Activated T-helper 9 cell treated with anti-CD3 and anti-CD28 coated beads, Interleukin-2, amount 50 U/mL, for 16 hours (primary cell): ENCODE measurements at regions not wholly inside any gene's neighbourhood (a gene's known extent, or its start where the extent isn't known, plus 50 kb on each side); places are given as distances from the start of the nearest gene placed in this dataset.

ENCODE experiments used
- DNase-seq: peaks from one replicate; pipeline ENCODE4 v3.0.0-alpha.2; 2020; ENCODE audit warnings: low read depth

GRCh38 chr10:124264271-124264670 is 154.5 kb downstream of the OAT start:
- no peak for DNase-seq

- no peak for DNase-seq
Measured at GRCh38 chr10:124263726-124264125, 155.0 kb downstream of the OAT start.

GRCh38 chr10:124262971-124263370 is 155.8 kb downstream of the OAT start:
- no peak for DNase-seq

GRCh38 chr10:124262234-124262865 is 156.4 kb downstream of the OAT start:
- DNase-seq, result no peak

- DNase-seq, result no peak
Measured at GRCh38 chr10:124259139-124259825, 159.4 kb downstream of the OAT start.

- DNase-seq, result no peak
Measured at GRCh38 chr10:124257781-124258180, 160.9 kb downstream of the OAT start.

GRCh38 chr10:124256151-124256550 is 162.6 kb downstream of the OAT start:
- no peak for DNase-seq

GRCh38 chr10:124255556-124255955 is 162.2 kb upstream of the CHST15 start:
- DNase-seq, result no peak

- no peak for DNase-seq
Measured at GRCh38 chr10:124254490-124254889, 161.1 kb upstream of the CHST15 start.

GRCh38 chr10:124253006-124253405 is 159.6 kb upstream of the CHST15 start:
- no peak for DNase-seq

GRCh38 chr10:124252097-124252715 is 158.8 kb upstream of the CHST15 start:
- DNase-seq, result no peak

GRCh38 chr10:124251317-124252065 is 158.1 kb upstream of the CHST15 start:
- no peak for DNase-seq

GRCh38 chr10:124250506-124250905 is 157.1 kb upstream of the CHST15 start:
- DNase-seq, result no peak

GRCh38 chr10:124249812-124250432 is 156.5 kb upstream of the CHST15 start:
- no peak for DNase-seq

- no peak for DNase-seq
Measured at GRCh38 chr10:124249196-124249595, 155.8 kb upstream of the CHST15 start.

- DNase-seq, result no peak
Measured at GRCh38 chr10:124248056-124249045, 155.0 kb upstream of the CHST15 start.

GRCh38 chr10:124245806-124246440 is 152.5 kb upstream of the CHST15 start:
- no peak for DNase-seq

GRCh38 chr10:124245191-124245590 is 151.8 kb upstream of the CHST15 start:
- DNase-seq, result no peak

GRCh38 chr10:124244256-124244877 is 151.0 kb upstream of the CHST15 start:
- no peak for DNase-seq

GRCh38 chr10:124243702-124244121 is 150.3 kb upstream of the CHST15 start:
- no peak for DNase-seq
